Caki2 (cell line): ENCODE measurements at regions not wholly inside any gene's neighbourhood (a gene's known extent, or its start where the extent isn't known, plus 50 kb on each side); places are given as distances from the start of the nearest gene placed in this dataset.

Experiments
- DNase-seq: peaks from one replicate; pipeline ENCODE4 v3.0.0-alpha.2; 2015; ENCODE audit warnings: low read depth
- in situ Hi-C: cut with HindIII; loops from 2 replicates; pipeline ENCODE4 v1.10.0; 2016; ENCODE audit warnings: low sequenced_read_pairs, low pct_unique_long_range_greater_than_20kb, mixed read lengths

DNA sequence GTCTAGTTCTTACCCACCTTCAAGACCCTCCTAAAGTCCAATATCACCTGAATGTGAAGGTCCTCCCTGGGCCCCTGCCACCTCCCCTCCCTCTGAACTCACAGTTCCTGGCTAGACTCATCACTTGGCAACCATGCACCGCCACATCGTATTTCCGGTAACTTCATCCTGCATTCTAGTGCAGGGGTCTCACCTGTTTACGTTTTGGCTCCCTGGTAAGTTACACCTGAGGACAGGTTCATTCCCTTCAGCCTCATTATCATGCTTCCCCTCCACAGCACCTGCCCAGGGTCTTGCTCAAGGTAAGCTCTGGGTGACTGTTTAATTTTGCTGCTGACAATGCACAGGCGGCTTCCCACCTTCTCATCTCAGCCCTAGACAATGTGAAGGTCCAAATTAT, 93.1 kb downstream of the MIS18A start:
- in situ Hi-C loops, result no loop called here
- no peak for DNase-seq

DNA sequence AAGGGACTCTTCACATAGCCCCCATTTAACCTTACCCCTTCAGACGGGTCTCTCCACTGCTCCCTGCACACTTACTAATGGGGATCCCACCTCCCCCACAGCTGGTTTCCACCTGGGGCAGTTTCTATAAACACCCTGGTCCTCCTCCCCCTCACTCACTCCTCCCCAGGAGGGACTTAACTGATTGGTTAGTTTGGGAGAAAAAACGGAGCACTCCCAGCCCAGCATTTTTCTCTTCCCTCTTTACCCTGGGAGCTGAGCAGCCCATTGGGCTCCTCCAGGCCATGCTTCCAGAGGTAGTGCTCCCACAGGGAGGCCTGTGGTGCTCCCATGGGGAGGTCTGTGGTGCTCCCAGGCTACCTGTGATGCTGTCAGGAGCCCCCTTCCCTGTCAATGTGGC, 93.7 kb downstream of the MIS18A start:
- no peak for DNase-seq
- in situ Hi-C loops, result no loop called here

DNA sequence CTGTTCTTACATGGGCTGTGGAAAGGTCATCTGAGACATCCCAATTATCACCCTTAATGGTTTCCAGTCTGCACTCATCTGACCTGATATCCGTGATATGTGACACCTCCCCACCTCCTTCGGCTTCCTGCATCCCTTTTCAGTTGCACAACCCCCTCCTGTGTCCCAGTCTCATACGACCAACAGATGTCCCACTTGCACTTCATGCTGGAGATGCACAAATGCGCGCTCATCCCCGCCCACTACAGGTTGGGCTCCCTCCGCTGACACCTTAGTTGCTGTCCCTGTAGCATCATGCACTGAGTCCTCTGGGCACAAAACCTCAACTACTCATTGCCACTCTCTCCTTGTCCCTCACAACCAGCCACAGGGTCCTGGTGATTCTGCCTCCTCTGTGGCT, 94.4 kb downstream of the MIS18A start:
- in situ Hi-C loops, result no loop called here

DNA sequence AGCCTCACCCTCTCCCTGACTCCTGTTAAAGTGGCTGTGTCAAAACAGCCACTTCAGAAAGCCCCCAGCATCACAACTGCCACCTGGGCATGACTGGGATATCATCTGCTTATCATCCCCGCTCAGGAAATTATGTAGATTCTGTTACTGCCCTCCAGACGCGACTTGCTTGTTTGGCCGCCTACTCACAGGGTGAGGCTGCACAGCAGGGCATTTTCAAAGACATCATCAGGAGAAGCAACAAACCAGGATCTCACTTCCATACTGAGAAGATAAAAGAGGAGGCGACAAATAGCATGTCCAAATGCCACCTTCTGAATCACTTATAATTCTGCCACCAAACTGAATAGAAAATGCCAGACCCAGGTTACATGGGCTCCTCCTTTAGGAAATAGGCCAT, 94.8 kb downstream of the MIS18A start:
- in situ Hi-C loops, result no loop called here
- no peak for DNase-seq

More for the DNA sequence above, 94.4 kb downstream of the MIS18A start:
- DNase-seq, result no peak

DNA sequence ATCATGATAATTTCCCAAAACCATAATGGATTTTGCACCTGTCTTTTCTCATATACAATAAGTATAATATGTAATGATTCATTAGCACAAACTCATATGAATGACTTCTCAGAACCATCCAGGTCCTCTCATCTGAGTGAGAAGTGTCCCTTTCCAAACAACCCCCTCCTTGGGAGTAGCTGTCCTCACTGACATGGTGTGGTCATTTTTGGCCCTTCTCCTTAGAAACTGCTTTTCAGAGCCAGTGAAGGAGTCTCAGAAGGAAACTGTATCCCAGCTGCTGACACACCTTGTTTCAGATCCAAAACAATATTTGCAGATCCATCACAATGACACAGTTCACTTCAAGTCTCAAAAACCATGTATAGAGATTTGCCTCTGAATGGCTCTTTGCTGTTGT, 95.5 kb downstream of the MIS18A start:
- no peak for DNase-seq
- in situ Hi-C loops, result no loop called here

DNA sequence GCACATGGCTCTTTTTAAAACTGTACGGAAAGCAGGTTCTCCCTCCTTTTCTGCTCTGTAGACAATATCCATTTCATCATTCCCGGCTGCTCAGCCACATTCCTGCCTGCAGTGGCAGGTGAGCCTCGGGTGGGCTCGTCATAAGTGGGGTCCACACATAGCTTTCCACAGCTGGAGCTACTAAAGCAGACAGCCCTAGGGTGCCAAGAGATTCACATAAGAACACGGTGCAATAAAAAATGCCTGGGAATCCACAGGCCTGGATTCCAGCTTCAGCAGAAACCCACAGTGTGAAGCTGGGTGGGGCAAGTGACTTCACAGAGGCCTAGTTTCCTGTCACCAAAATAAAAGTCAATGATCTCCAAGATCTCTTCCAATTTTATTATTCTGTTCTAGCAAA, 96.4 kb downstream of the MIS18A start:
- DNase-seq, result no peak
- in situ Hi-C loops, result no loop called here

DNA sequence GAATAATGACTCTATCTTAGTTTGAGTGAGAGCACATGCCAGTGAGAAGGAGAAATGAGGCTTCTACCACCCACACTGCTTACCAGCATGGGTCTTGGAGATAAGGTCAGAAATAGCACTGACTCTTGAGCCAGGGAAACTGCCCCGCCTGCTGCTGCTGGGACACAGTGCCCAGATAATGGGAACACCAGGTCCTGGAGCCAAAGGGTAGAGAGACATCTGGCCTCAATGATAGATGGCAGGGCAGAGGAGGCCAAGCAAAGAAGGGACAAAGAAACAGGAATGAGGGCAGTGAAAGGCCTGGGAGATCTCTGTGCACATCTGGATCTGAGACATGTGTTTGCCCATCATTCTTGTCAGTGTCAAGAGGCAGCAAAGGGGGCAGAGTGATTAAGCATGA, 97.4 kb downstream of the MIS18A start:
- no peak for DNase-seq
- in situ Hi-C loops, result no loop called here

DNA sequence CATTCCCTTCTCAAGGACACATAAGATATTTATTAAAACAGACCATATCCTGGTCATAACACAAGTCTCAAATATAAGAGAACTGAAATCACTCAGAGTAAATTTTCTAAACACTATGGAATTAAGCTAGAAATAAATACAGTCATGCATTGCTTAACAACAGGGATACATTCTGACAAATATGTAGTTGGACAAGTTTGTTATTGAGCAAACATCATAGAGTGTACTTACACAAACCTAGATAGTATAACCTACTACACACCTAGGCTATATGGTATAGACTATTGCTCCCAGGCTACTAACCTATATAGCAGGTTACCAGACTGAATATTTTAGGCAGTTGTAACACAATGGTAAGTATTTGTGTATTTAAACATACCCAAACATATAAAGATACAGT, 104.0 kb downstream of the MIS18A start:
- in situ Hi-C loops, result no loop called here
- DNase-seq, result no peak

DNA sequence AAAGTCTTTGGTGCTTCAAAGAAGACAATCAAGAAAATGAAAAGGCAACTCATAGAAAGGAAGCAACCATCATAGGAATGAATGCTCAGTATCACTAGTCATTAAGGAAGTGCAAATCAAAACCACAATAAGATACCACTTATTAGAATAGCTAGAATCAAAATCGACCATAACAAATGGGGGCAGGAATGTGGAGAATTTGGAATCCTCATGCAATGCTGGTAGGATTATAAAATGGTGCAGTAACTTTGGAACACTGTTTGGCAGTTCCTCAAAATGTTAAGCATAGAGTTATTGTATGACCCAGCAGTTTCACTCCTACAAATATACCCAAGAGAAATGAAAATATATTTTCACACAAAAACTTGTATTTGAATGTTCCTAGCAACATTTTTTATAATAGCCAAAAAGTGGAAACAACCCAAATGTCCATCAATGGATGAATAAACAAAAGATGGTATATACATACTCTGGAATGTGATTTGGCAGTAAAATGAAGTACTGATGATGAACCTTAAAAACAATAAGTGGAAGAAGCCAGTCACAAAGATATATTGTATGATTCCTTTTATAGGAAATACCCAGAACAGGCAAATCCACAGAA, 105.6 kb downstream of the MIS18A start:
- DNase-seq, result no peak
- in situ Hi-C loops, result no loop called here

DNA sequence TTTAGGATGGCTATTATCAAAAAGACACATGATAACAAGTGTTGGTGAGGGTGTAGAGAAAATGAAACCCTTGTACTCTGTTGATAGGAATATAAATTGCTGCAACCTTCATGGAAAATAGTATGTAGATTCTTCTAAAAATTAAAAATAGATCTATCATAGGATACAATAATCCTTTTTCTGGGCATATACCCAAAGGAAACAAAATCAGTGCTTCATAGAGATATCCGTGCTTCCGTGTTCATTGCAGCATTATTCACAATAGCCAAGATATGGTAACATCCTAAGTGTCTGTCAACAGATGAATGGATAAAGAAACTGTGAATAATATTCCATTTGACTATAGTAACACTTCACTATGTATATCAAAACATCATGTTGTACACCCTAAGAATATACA, 106.7 kb downstream of the MIS18A start:
- DNase-seq, result no peak
- in situ Hi-C loops, result no loop called here

DNA sequence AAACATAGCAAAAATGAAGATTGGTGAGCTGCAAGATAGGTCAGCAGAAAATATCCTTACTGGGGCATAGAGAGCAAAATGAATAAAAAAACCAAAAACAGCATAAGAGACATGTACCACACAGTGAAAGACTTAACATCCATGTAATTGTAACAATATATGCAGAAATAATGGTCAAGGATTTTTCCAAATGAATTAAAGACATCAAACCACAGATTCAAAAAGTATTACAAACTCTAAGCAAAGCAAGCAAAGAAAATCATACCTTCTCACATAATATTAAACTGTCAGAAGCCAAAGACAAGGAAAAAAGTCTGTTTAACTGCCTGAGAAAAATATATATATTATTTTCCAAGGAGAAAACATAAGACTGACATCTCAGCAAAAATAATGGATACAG, 111.3 kb downstream of the MIS18A start:
- DNase-seq, result no peak
- in situ Hi-C loops, result no loop called here

DNA sequence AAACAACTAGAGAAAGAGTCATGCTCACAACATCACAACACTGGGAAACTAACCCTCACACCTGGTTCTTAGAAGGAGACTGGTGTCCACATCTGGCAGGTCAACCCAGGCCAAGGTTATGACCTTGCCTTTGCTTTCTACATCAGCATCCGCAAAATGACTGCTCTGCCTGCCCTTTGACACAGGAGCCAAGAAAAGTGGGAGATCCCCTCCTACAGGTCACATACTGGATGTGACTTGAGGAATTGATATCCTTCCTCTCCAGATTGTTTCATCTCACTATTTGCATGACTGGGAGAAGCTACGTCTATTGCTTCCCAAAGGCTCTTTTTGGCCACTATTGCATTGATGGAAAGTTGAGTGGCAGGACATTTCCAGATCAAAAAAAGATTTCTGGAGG, 115.5 kb downstream of the MIS18A start:
- in situ Hi-C loops, result no loop called here
- DNase-seq, result no peak

DNA sequence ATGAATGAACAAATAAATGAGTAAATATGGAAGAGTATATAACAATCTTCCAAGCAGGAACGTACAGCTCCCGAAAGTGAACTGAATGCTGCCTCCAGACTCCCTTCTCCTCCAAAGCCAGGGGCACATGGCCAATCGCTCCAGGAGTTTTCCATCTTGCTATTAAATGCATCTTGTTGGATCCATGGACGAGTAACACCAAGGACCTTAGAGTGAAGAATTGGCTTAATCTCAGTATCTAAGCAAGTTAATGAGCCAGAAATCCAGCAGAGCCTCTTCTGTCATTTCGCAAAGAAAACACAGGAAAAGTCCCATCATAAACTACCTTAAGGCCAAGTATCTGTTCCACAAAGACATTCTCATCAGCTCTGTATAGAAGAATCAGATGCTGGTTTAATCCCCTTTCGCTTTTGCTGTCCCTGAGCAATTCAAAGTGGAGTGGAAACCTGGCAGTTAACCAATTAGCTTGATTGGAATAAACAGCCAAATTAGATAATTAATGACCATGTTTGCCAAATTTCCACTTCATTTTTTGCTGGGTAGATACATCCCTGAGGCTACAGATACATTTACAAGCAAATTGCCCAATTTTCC, 116.0 kb downstream of the MIS18A start:
- no peak for DNase-seq
- in situ Hi-C loops, result no loop called here

DNA sequence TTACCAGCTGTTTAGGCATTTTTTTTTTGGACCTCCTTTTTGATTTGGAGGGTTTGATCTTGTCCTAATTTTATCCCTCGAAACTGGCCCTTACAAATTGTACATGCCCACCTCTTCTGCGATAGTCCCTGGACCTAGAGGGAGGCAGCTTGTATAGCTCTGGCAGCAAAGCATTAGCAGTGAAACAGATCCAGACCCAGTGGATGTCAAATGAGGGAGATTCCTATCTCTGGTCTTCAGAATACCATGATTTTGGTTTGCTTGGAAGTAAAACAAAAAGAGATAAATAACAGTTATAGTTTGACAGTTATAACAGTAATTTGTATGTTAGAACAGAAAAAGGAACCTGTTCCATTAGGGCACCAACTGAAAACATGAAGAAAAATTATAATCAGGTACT, 123.6 kb downstream of the MIS18A start:
- in situ Hi-C loops, result no loop called here
- DNase-seq, result no peak

DNA sequence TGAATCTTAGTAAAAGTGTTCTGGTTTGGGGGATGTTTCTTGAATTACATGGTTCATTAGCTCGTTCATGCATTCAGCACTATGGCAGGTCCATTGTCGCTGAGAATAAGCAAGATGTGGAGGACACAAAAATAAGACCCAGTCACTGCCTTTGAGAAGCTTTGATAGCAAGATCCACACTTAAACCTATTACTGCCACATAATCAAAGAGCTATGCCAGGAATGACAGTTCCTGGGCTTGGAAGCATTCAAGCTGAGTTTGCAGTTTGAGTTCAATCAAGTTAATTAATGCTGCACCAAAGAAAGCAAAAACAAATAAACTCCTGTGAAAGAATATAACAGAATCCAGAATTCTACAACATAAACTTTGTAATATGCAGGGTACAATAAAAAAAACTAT, 131.8 kb downstream of the MIS18A start:
- DNase-seq, result no peak
- in situ Hi-C loops, result no loop called here

DNA sequence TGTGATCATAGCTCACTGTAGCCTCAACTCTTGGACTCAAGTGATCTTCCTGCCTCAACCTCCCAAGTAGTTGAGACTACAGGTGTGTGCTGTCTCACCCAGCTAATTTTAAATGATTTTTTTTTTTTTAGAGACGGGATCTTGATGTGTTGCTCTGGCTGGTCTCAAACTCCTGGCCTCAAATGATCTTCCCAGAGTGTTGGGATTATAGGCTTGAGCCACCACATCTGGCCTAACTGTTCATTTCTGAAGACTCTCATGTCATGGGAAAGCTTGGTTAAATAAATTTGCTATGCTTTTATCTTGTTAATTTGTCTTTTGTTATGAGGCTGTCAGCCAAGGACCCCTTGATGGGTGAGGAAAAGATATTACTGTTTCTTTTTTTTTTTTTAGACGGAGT, 134.0 kb downstream of the MIS18A start:
- in situ Hi-C loops, result no loop called here
- DNase-seq, result no peak

DNA sequence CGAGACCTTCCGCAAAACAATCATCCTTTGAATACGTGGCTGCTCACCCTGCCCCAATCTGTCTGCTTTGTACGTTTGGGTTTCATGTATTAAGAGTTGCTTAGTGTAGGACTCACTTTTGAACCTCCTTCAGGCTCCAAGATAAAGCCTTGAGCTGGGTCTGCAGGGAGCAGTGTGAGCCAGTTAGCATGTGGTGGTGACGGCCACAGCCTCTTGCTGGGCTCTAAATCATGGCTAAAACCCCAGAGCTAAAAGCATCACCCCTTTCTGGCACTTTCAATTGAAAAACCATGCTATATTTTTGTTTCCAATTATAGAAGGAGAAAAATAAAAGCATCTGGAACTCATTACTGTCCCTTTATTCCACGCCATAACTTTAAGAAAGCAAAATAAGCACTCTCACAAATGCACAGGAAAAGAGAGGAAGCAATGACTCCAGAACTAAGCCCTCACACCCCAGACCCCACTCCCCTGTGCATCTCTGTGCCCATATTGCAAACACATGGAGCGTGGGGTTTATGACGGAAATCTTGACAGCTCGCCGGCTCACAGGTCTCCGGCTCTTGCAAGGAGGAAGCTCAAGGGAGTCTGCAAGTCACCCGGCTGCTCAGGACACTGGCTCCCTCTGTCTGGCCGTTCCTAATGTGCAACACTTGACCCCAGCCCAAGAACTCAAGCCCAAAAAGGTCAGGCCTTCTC, 135.5 kb downstream of the MIS18A start:
- no peak for DNase-seq
- in situ Hi-C loops, result no loop called here

DNA sequence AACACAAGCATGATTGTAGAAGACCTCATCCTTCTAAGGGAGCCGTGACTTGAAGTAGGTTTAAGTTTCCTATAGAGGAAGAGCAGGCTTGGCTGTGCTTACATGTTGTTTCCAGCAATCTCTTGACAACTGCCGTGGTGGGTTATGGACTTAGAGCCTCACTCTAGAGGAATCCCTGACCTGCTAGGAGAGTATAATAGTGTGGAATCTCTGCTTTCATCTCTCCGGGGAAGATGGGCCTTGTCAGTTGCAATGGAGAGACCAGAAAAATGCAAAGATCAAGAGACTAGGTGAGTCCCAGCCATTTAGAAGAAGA, 137.6 kb downstream of the MIS18A start:
- DNase-seq, result no peak
- in situ Hi-C loops, result no loop called here

DNA sequence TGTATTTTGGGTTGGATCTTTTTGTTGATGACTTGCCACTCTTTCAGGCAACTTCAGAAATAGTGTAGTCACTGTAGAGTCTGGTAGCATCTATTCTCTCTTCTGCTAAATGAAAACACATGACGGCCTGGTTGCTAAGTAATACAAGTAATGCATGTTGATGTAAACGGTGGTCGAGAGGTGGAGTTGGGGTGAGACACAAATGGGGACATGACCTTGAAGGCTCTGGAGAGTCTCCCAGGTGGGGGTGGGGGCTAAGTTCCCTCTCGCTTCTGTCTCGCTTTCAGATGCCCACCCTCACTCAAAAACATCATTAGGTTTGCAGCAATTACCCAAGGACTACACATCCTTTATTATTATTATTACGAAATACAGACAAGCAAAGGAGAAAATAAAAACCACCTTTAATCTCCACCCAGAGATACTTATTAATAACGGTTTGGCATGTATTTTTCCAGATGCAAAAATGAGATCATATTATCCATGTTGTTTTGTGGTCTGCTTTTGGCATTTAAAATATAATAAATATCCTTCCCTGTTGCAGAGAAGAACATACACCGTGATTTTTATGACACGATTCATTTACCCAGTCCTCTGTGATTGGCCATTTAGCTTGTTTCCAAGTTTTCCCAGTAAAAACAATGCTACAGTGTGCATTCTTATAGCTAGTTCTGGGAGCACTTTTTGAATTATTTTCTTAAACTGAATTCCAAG, 138.1 kb downstream of the MIS18A start:
- DNase-seq, result no peak
- in situ Hi-C loops, result no loop called here

DNA sequence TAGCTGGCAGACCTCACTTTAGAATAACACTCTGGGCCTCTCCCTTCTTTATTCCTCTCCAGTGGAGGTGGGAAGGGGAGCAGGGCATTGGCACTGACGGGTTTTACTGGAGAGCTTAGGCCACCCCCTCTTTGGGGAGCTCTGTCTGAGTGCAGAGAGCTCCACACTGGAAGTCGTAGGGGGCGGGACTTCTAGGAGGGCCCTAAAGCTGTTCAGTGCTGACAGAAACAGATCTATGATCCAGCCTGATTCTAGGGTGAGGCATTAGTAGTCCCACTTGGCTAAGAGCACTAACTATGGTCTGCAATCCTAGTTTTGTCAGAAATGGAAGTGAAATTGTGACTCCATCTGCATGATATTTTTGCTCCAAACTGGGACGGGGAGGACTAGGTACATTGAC, 138.7 kb downstream of the MIS18A start:
- in situ Hi-C loops, result no loop called here
- no peak for DNase-seq
